Raji (cell line): ENCODE measurements at regions not wholly inside any gene's neighbourhood (a gene's known extent, or its start where the extent isn't known, plus 50 kb on each side); places are given as distances from the start of the nearest gene placed in this dataset.

Experiments
- POLR2A ChIP-seq: IDR thresholded peaks from 2 replicates; pipeline ENCODE4 v1.6.1; 2011; ENCODE audit warnings: low read depth, low read length, control low read depth; ENCODE audit not compliant: insufficient read depth

DNA sequence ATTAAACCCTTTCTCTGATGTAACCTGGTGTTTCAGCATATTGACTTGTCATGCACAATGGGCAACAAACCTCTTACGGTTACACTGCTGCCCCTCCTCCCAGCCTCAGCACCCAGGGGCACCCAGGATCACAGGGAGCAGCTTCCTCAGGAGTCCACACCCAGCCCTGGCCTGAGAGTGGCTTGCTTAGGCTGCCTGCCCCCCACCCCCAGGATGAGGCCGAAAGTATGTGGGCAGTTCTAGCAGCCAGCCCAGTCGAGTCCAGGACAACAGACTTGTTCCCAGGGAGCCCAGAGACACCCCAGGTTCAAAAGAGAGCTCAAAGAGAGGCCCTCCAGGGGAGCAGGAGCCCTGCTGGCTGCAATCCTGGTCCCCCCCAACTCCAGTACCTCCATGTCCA lies 108.1 kb upstream of the THY1 start:
- no peak for TF ChIP-seq POLR2A

GRCh38 chr11:119530509-119530908 lies 107.5 kb upstream of the THY1 start:
- TF ChIP-seq POLR2A, result no peak

DNA sequence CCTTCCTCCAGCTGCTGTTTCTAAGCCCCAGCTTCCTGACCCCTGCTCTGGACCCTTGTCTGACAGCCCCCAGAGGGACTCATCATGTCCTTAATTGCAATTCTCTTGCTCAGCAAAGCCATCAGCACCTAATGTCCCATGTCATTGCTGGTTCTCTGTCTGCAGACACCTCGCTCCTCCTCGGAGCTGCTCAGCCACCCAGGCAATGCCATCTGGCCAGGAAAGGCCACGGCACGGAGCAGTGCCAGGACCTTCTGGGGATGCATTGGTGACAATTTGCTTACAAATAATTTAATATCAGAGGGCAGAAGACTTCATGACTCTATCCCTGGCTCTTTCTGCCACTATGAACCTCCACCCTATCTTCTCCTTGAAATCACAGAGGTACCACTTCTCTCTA lies 107.0 kb upstream of the THY1 start:
- no peak for TF ChIP-seq POLR2A

DNA sequence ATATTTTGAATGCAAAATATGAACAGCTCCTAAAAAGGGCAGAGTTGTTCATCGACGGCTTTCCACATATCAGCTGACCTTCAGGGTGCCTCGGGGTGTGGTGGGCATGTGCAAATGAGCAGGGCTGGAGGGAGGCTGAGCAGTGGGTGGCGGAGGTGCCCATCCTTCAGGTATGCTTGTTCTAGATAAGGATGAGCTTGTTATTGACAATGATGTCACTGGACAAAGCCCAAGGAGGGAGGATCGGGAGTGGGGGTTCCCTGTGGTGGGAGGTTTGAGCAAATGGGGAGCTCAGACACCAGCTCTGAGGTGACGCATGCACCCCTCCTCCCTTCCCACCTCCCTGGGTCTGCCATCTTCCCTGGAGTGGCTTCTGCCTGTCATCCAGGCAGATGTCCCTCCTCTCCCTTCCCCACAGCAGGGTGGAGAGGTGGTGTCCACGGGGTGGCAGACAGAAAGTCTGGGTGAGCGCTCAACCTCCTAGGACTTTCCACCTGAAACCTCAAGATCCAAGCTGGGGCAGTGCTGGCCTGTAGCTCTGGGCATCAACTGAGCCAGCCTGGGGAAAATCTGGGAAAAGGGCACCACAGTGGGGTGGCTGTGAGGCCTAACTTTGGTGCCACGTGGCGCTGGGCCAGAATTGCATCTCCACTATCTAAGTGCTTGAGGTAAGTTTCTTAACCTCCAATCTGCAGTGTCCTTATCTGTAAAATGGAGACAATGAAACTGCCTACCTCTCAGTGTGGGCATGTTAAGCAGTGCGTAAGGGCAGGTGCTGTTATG lies 106.3 kb upstream of the THY1 start:
- no peak for TF ChIP-seq POLR2A

GRCh38 chr11:119525867-119526196 lies 102.9 kb upstream of the THY1 start:
- TF ChIP-seq POLR2A, result no peak

GRCh38 chr11:119525180-119525866 lies 102.4 kb upstream of the THY1 start:
- TF ChIP-seq POLR2A, result no peak

DNA sequence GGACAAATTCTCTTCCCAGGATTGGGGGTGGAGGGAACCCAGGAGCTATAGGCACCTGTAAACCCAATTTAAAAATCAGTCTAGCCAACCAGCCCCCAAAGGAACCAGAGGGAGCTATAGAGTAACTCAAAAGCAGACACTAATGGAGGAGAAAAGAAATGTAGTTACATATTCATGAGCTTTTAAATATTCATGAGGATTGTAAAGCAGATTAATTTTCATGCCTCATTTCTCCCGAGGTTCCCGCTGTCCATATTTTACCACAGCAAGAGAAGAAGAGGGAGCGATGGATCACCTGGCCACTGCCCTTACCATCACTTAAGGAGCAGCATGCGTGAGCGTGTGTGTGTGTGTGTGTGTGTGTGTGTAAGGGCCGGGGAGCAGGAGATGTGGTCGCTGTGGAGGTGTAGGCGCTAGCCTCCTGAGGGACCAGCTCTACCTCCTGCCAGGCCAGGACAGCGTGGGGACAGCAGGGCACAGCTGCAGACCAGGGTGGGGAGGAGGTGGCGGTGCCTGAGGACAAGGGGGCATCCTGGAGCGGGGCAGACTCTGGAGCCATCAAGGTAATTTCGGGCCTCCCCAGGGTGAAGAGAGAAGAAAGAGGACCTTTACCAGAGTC lies 100.7 kb upstream of the THY1 start:
- TF ChIP-seq POLR2A, result no peak

- TF ChIP-seq POLR2A, result no peak
Observed at GRCh38 chr11:119522609-119523008, 99.6 kb upstream of the THY1 start.

DNA sequence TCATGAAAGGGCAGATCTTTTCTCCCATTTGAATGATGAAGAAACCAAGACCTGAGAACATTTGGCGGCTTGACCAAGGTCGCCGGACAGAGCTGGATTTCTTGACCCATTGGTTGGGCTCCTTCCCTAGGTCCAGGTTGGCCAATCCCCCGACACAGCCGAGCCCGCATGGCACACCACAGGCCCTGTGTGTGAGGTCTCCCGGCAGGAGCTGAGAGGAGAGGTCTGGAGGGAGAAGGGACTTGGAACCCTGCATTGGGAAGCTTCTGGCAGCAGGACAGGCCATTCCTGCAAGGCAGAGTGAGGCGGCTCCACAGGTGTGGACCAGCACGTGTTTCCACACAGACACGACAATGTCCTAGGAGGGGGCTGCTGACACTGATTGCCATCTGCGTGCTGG lies 98.6 kb upstream of the THY1 start:
- no peak for TF ChIP-seq POLR2A

DNA sequence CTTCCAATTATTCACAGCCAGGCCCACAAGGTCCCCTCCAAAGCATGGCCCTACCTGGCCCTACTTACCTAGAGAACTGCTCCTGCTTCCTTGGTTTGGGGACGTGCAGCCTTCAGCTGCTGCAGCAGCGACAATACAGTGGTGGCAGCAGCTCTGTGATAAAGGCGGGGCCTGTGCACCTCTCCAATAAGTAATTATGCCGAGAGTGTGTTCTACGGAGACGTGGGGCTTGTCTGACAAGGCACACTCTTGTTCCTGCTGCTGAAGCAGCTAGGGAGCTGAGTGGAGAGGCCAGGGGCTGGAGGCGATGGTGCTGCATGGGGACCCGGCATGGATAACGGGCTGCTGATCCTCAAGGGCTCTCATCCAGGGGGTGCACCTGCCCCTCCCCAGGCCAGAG lies 98.0 kb upstream of the THY1 start:
- TF ChIP-seq POLR2A, result no peak

GRCh38 chr11:119520400-119520799 lies 97.4 kb upstream of the THY1 start:
- TF ChIP-seq POLR2A, result no peak

- no peak for TF ChIP-seq POLR2A
Observed at GRCh38 chr11:119519796-119520195, 96.8 kb upstream of the THY1 start.

DNA sequence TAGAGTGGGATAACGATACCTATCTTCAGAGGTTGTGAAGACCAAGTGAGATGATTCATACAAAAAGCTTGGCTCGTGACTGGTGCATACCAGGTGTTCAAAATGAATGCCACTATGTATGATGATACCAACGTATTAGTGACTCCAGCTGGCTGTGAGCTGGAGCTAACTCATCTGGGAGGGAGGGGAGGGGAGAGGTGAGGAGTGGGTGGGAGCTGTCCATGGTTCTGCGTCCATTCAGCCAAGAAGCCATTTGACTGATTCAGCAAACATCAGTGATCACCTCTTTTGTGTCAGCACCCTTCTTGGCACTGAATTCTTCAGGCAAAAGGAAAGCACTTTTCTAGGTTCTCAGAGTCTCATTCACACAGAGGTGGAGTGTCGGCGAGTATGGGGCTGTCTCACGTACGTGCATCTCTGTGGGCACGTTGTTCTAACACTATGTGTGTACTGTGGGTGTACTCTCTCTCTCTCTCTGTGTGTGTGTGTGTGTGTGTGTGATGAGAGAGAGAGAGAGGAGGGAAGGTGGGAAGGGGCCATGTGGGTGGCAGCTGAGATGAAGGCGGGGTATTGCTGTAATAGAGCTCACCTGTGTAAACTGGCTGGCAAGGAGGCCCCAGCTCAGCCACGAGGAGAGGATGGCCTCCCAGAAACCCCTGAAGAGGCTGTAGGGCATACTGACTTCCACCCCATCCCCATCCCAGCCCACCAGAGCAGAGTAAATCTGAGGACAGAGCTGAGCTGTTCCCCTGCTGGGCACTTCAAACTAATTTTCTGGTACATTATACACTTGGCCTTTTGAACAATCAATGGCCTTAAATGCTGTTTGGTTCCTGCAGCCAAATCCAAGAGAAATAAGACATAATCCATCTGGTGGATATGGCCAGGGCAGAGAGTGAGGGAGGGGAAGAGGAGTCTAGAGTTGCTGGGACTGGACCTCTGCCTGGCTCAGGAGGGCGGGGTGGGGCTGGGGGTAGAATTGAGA lies 96.1 kb upstream of the THY1 start:
- no peak for TF ChIP-seq POLR2A

DNA sequence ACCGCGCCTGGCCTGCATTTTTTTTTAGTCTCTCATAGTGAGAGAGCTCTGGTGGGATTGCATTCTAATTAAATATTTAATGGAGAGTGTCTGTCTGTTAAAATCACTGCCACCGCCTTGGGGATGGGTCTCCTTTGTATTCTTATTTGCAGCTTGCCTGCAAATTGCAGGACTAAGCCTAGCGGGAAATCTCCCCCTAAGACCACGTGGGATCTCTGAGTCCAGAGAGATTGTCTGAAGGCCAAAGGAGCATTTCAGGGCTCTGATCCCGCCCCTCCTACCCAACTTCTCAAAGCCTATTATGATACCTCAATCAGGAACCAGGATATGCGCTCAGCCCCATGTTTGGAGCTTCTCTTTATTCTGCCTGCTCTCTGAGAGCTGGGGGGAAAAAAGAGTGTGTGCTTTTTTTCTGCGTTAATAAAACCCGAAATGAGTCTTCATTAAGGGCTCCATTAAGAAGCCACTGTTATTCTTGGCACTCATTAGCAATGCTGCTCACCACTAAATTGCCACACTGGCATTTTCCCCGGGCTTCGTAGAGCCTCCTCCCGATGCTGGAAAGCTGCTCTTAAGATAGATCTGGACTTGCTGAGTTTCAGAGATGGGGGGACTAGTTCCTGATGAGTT lies 92.9 kb upstream of the THY1 start:
- no peak for TF ChIP-seq POLR2A

- TF ChIP-seq POLR2A, result no peak
Observed at GRCh38 chr11:119513806-119514170, 90.8 kb upstream of the THY1 start.
